ENCODE measurements at regions not wholly inside any gene's neighbourhood (a gene's known extent, or its start where the extent isn't known, plus 50 kb on each side); places are given as distances from the start of the nearest gene placed in this dataset.

GRCh38 chr3:164522073-164522763 is 556.1 kb downstream of the SI start:
- DNase-seq (ENCODE audit: low spot score): no peak
- in situ Hi-C loops (cut with MboI; ENCODE audit: low pct_unique_long_range_greater_than_20kb, low sequenced_read_pairs, unreplicated experiment): no loop called here
- TF ChIP-seq CTCF (IDR thresholded peaks at IDR 0.05; ENCODE audit: extremely low read depth, insufficient read depth, missing control alignments): no peak

GRCh38 chr3:164521644-164522043 is 556.7 kb downstream of the SI start:
- in situ Hi-C loops (cut with MboI; ENCODE audit: low pct_unique_long_range_greater_than_20kb, low sequenced_read_pairs, unreplicated experiment): no loop called here
- no peak for DNase-seq (ENCODE audit: low spot score)
- TF ChIP-seq CTCF (IDR thresholded peaks at IDR 0.05; ENCODE audit: extremely low read depth, insufficient read depth, missing control alignments): no peak

DNA sequence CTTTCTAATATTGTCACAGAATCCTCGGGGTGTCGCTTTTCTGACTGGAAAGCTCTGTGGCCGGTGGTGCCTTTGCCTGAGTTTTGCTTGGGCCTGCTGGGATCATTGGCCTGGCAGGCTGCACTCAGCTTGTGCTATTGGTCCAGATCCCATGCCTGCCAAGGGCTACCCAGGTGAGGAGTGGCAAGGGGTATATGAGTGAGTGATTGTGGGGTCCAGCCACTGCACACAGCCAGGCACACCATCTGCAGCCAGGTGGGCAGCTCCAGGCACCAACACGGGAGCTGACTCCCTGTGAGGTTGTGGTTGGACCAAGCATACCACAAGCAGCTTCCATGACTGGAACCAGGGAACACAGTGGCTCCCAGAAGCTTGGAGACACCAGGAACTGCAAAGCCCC is 557.2 kb downstream of the SI start:
- in situ Hi-C loops (cut with MboI; ENCODE audit: low pct_unique_long_range_greater_than_20kb, low sequenced_read_pairs, unreplicated experiment): no loop called here
- DNase-seq (ENCODE audit: low spot score): no peak

DNA sequence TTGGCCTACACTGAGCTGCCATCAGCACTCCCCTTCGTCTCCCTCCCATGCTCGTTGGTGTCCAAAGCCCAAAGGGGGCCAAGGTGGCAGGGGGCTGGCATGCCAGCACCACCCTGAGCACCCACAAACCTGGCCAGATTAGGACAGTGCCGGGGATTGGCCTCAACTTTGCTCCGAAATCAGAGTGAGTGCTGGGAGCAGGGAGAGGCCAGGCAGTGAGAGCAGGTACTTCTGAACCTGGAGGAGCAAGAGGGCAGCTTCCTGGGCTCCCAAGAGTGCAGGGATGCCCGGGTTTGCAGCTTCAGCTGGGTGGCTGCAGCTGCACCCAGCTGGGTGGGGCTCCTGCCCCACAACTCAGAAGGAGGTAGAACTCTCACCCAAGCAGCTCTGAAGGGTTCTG is 563.0 kb downstream of the SI start:
- no peak for TF ChIP-seq CTCF (IDR thresholded peaks at IDR 0.05; ENCODE audit: extremely low read depth, insufficient read depth, missing control alignments)
- in situ Hi-C loops (cut with MboI; ENCODE audit: low pct_unique_long_range_greater_than_20kb, low sequenced_read_pairs, unreplicated experiment): no loop called here
- no peak for DNase-seq (ENCODE audit: low spot score)

More for the DNA sequence above, 557.2 kb downstream of the SI start:
- TF ChIP-seq CTCF (IDR thresholded peaks at IDR 0.05; ENCODE audit: extremely low read depth, insufficient read depth, missing control alignments): no peak

- no peak for TF ChIP-seq CTCF (IDR thresholded peaks at IDR 0.05; ENCODE audit: extremely low read depth, insufficient read depth, missing control alignments)
- DNase-seq (ENCODE audit: low spot score): no peak
- in situ Hi-C loops (cut with MboI; ENCODE audit: low pct_unique_long_range_greater_than_20kb, low sequenced_read_pairs, unreplicated experiment): no loop called here
Observed at GRCh38 chr3:164514576-164514975, 563.7 kb downstream of the SI start.

GRCh38 chr3:164507886-164508285 is 570.4 kb downstream of the SI start:
- TF ChIP-seq CTCF (IDR thresholded peaks at IDR 0.05; ENCODE audit: extremely low read depth, insufficient read depth, missing control alignments): no peak
- no peak for DNase-seq (ENCODE audit: low spot score)
- in situ Hi-C loops (cut with MboI; ENCODE audit: low pct_unique_long_range_greater_than_20kb, low sequenced_read_pairs, unreplicated experiment): no loop called here

Data from GM13977 (cell line).